Right lobe of liver (tissue), 6 donors: ENCODE measurements at regions not wholly inside any gene's neighbourhood (a gene's known extent, or its start where the extent isn't known, plus 50 kb on each side); places are given as distances from the start of the nearest gene placed in this dataset.

ENCODE experiments used
- ATAC-seq, 4 donors: fragments of 200-7000 bp; cut with Tn5 transposase; one replicate each; pipeline ENCODE4 v1.9.1; 2020; ENCODE audit warnings: mild to moderate bottlenecking in 4 of 4, moderate library complexity in 4 of 4
- DNase-seq, 3 donors: peaks; one replicate each; pipeline ENCODE4 v3.0.0-alpha.2; 2020
- H3K27ac ChIP-seq, 3 donors: fragments of 200-600 bp; one replicate each; pipeline ENCODE4 v1.8.0; 2022
- H3K27me3 ChIP-seq, 2 donors: fragments of 200-600 bp; one replicate each; pipeline ENCODE4 v1.8.0; 2022
- H3K36me3 ChIP-seq, 4 donors: fragments of 200-600 bp; sonication (generic) in 1 of 4; one replicate each; pipeline versions ENCODE4 v1.5.1 to v1.8.0; 2017 to 2022; ENCODE audit warnings: control low read depth in 1 of 4
- H3K4me1 ChIP-seq, 4 donors: fragments of 200-600 bp; sonication (generic) in 1 of 4; one replicate each; pipeline versions ENCODE4 v1.5.1 to v1.8.0; 2017 to 2022; ENCODE audit warnings: control low read depth in 1 of 4
- H3K4me3 ChIP-seq, 3 donors: fragments of 200-600 bp; one replicate each; pipeline ENCODE4 v1.8.0; 2022
- H3K9me3 ChIP-seq, 4 donors: fragments of 200-600 bp; sonication (generic) in 1 of 4; one replicate each; pipeline versions ENCODE4 v1.5.1 to v1.8.0; 2017 to 2022; ENCODE audit warnings: control low read depth in 1 of 4
- CTCF ChIP-seq, 4 donors: fragments of 200-600 bp in 3 of 4; fragments of 450-650 bp in 1 of 4; IDR thresholded peaks; one replicate each; pipeline versions ENCODE4 v1.5.1 to v1.8.0; 2016 to 2022; ENCODE audit warnings: antibody characterized with exemption in 4 of 4, mild to moderate bottlenecking in 2 of 4
- POLR2A ChIP-seq: fragments of 450-650 bp; IDR thresholded peaks from one replicate; pipeline ENCODE4 v1.6.1; 2017; ENCODE audit warnings: antibody characterized with exemption, mild to moderate bottlenecking
- WGBS: methylation state at CpG from one replicate; pipeline ENCODE4 v1.1.6; 2018; ENCODE audit warnings: low coverage, low lambda C conversion rate; ENCODE audit not compliant: insufficient coverage; ENCODE audit errors: missing lambda C conversion rate; 5-methylcytosine and 5-hydroxymethylcytosine counted together
- intact Hi-C, 2 donors: fragments of 100-400 bp; cut with DNase I; formaldehyde crosslinking; loops; one replicate each; pipeline versions ENCODE4 v1.11.2 to v1.14.1; 2022
- donor health status: DM: no; HTN: yes; CAD: no.
- donor health status: DM: no; HTN: no; CAD: no.
- donor health status: DM: no; HTN: no; CAD: no.
- donor health status: DM: no; HTN: yes; CAD: no.
- donor health status: DM: no; HTN: yes; CAD: no.

GRCh38 chr3:156029208-156029607 lies 91.2 kb upstream of the KCNAB1 start:
- no peak for TF ChIP-seq POLR2A
- no peak for TF ChIP-seq CTCF (IDR thresholded peaks at IDR 0.05)
- Histone ChIP-seq H3K27me3 (no peaks in the 10 kb centered on the region), H3K27ac (no peak overlapping the region), H3K36me3 (no peaks in the 10 kb centered on the region), H3K9me3 (no peaks in the 10 kb centered on the region), H3K4me3 (no peak overlapping the region), H3K4me1 (no peaks in the 10 kb centered on the region)
- DNase-seq (no peak), ATAC-seq (no peak)
- intact Hi-C loops: no loop called here
- 57% methylated on average over 4 of the region's 4 CpGs for whole genome bisulfite sequencing

- no peak for DNase-seq
- Histone ChIP-seq H3K36me3 (no peaks in the 10 kb centered on the region), H3K27me3 (no peaks in the 10 kb centered on the region), H3K4me3 (no peak overlapping the region), H3K4me1 (no peaks in the 10 kb centered on the region), H3K9me3 (no peaks in the 10 kb centered on the region), H3K27ac (no peak overlapping the region)
- no peak for ATAC-seq
- 73% methylated on average over 4 of the region's 4 CpGs for WGBS
- intact Hi-C loops: no loop called here
- TF ChIP-seq CTCF (IDR thresholded peaks at IDR 0.05): no peak
- no peak for TF ChIP-seq POLR2A
These were observed 89.7 kb upstream of the KCNAB1 start for GRCh38 chr3:156030723-156031122.

- Histone ChIP-seq H3K9me3 (no peaks in the 10 kb centered on the region), H3K36me3 (no peaks in the 10 kb centered on the region), H3K27me3 (no peaks in the 10 kb centered on the region), H3K4me1 (no peaks in the 10 kb centered on the region), H3K4me3 (no peak overlapping the region), H3K27ac (no peak overlapping the region)
- ATAC-seq (no peak), DNase-seq (no peak)
- 82% methylated on average over 5 of the region's 5 CpGs for WGBS
- intact Hi-C loops: no loop called here
- TF ChIP-seq POLR2A (no peak), CTCF (IDR thresholded peaks at IDR 0.05) (no peak)
These were observed 87.0 kb upstream of the KCNAB1 start for GRCh38 chr3:156033428-156033827.

DNA sequence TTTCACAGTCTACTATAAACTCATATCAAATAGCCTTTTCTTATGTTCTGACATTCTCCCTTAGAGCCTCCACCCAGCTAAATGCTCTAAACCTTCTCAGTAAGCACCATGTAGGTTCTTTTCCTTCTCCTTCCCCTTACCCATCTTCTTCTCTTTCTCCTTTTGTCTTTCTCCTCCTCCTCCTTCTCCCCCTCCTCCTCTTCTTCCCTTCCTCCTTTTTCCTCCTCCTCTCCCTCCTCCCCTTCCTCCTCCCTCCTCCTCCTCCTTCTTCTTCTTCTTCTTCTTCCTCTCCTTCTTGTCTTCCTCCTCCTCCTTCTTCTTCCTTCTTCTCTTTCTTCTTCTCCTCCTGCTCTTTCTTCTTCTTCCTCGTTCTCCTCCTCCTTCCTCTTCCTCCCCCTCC lies 85.2 kb upstream of the KCNAB1 start:
- TF ChIP-seq POLR2A: no peak
- TF ChIP-seq CTCF (IDR thresholded peaks at IDR 0.05): no peak
- Histone ChIP-seq H3K36me3 (no peaks in the 10 kb centered on the region), H3K9me3 (no peaks in the 10 kb centered on the region), H3K4me3 (no peak overlapping the region), H3K27ac (no peak overlapping the region), H3K27me3 (no peaks in the 10 kb centered on the region), H3K4me1 (no peaks in the 10 kb centered on the region)
- 47% methylated on average over 1 of the region's 1 CpG for WGBS
- ATAC-seq: no peak
- intact Hi-C loops: no loop called here
- no peak for DNase-seq
